ENCODE measurements at regions not wholly inside any gene's neighbourhood (a gene's known extent, or its start where the extent isn't known, plus 50 kb on each side); places are given as distances from the start of the nearest gene placed in this dataset.

DNA sequence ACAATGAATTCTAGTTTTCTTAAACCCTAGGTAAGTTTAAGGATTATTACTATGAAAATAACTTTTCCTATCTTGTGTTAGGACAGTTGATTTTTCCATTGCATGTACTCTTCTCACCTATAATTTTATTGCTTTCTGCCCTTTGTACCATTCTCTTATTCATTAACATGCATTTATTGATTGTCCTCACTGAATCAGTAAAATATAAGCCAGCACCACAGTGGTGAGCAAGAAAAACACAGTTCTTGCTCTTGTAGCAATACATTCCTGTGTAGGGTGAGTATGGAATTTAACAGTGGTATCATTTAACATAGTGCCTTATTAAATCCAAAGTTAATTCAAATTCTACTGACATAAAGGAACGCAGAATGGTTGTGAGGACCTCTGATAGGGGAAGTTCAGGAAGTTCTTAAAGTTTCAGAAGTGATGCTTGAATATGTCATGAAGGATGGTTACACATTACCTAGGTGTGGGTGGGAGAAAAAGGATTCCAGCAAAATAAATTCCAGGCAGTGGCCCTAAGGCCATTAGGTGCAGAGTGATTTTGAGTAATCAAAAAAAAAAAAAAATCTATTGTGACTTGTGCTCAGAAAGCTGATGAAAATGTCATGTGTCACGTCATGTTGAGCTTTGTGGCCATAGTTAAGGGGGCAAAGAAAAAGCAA lies 104.7 kb upstream of the DSEL start:
- Histone ChIP-seq H3K4me2 (ENCODE audit: low read length) (no peak overlapping the region), H3K9ac (no peak overlapping the region), H2AFZ (no peak overlapping the region), H3K79me2 (no peaks in the 10 kb centered on the region), H3K36me3 (ENCODE audit: control insufficient read depth, insufficient read depth, low read length) (no peaks in the 10 kb centered on the region), H3K9me3 (ENCODE audit: control insufficient read depth, low read length) (no peaks in the 10 kb centered on the region), H3K27ac (no peak overlapping the region), H3K4me3 (ENCODE audit: low read depth, low read length) (no peak overlapping the region), H3K4me1 (no peaks in the 10 kb centered on the region), H3K27me3 (ENCODE audit: control insufficient read depth, insufficient read depth, low read length) (no peaks in the 10 kb centered on the region)
- no peak for TF ChIP-seq CTCF (IDR thresholded peaks at IDR 0.05)

DNA sequence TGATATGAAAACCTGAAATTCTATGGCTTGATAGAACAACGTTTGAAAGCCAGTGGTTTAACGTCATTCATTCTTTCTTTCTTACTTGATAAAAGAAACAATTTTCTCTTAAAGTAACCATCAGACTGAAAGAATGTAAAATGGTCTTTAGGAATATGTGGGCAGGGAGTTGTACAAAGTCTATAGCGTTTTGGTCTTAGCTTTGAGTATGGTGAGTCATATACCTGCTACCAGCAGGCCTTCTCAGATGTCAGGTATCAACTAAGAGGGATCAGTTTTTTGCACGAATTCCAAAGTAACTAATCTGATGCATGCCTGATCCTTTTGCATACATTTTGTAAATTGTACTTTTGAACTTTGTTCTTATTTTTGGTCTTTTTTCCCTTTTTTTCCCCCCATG lies 101.5 kb upstream of the DSEL start:
- H2AFZ ChIP-seq, result no peak overlapping the region
- no peaks in the 10 kb centered on the region for H3K79me2 ChIP-seq
- no peak overlapping the region for H3K9ac ChIP-seq
- no peaks in the 10 kb centered on the region for H3K9me3 ChIP-seq (ENCODE audit: control insufficient read depth, low read length)
- no peaks in the 10 kb centered on the region for H3K4me1 ChIP-seq
- TF ChIP-seq CTCF (IDR thresholded peaks at IDR 0.05), result no peak
- no peak overlapping the region for H3K27ac ChIP-seq
- H3K4me2 ChIP-seq (ENCODE audit: low read length), result no peak overlapping the region
- no peaks in the 10 kb centered on the region for H3K27me3 ChIP-seq (ENCODE audit: control insufficient read depth, insufficient read depth, low read length)
- no peaks in the 10 kb centered on the region for H3K36me3 ChIP-seq (ENCODE audit: control insufficient read depth, insufficient read depth, low read length)
- H3K4me3 ChIP-seq (ENCODE audit: low read depth, low read length), result no peak overlapping the region

DNA sequence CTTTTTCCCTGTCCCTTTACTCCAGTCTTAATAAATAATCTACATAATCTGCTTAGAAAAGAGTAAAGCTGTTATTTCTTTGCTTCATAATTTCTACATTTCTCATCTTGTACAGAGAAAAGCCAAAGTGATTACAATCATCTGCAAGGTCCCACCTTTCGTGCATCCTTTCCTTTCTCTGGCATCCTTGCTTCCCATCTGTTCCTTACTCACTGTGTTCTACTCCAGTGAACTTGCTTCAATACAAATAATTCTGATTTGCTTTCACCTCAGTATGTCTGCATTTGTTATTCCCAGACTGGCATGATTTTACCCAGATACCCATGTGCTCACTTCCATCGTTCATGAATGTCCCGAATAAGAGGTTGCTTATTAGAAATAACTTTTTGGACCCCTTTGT lies 99.4 kb upstream of the DSEL start:
- H3K4me3 ChIP-seq (ENCODE audit: low read depth, low read length), result no peak overlapping the region
- no peaks in the 10 kb centered on the region for H3K9me3 ChIP-seq (ENCODE audit: control insufficient read depth, low read length)
- TF ChIP-seq CTCF (IDR thresholded peaks at IDR 0.05), result no peak
- H3K9ac ChIP-seq, result no peak overlapping the region
- H3K36me3 ChIP-seq (ENCODE audit: control insufficient read depth, insufficient read depth, low read length), result no peaks in the 10 kb centered on the region
- H3K4me2 ChIP-seq (ENCODE audit: low read length), result no peak overlapping the region
- H3K27ac ChIP-seq, result no peak overlapping the region
- H3K27me3 ChIP-seq (ENCODE audit: control insufficient read depth, insufficient read depth, low read length), result no peaks in the 10 kb centered on the region
- no peaks in the 10 kb centered on the region for H3K79me2 ChIP-seq
- no peak overlapping the region for H2AFZ ChIP-seq
- no peaks in the 10 kb centered on the region for H3K4me1 ChIP-seq

DNA sequence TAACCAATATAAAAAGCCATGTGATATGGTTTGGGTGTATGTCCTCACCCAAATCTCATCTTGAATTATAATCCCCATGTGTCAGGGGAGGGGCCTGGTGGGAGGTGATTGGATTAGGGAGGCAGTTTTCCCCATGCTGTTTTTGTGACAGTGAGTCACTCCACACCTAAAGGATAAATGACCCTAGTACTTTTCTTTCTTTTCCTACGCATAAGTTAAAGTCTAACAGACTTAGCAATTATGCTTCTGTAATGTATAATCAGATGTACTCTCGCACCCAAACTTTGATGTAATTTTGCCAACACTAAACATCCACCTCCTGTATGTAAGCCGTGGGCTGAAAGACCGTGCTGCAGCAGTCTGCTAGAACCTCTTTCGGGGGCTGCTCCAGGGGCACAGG lies 97.2 kb upstream of the DSEL start:
- Histone ChIP-seq H3K4me1 (no peaks in the 10 kb centered on the region), H3K27ac (no peak overlapping the region), H3K9me3 (ENCODE audit: control insufficient read depth, low read length) (no peaks in the 10 kb centered on the region), H3K9ac (no peak overlapping the region), H3K79me2 (no peaks in the 10 kb centered on the region), H3K36me3 (ENCODE audit: control insufficient read depth, insufficient read depth, low read length) (no peaks in the 10 kb centered on the region), H3K4me3 (ENCODE audit: low read depth, low read length) (no peak overlapping the region), H3K4me2 (ENCODE audit: low read length) (no peak overlapping the region), H3K27me3 (ENCODE audit: control insufficient read depth, insufficient read depth, low read length) (no peaks in the 10 kb centered on the region), H2AFZ (no peak overlapping the region)
- TF ChIP-seq CTCF (IDR thresholded peaks at IDR 0.05), result no peak

DNA sequence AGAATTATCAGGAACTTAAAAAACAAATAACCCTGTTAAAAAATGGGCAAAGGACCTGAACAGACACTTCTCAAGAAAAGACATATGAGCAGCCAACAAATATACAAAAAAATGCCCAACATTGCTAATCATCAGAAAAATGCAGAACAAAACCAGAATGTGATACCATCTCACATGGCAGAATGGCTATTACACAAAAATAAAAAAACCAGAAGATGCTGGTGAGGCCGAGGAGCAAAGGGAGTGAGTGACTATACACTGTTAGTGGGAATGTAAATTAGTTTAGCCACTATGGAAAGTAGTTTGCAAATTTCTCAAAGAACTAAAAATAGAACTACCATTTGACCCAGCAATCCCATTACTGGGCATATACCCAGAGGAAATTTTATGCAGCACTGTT lies 95.8 kb upstream of the DSEL start:
- no peak overlapping the region for H3K27ac ChIP-seq
- H3K4me1 ChIP-seq, result no peaks in the 10 kb centered on the region
- H3K27me3 ChIP-seq (ENCODE audit: control insufficient read depth, insufficient read depth, low read length), result no peaks in the 10 kb centered on the region
- no peak overlapping the region for H2AFZ ChIP-seq
- no peaks in the 10 kb centered on the region for H3K79me2 ChIP-seq
- H3K9ac ChIP-seq, result no peak overlapping the region
- no peaks in the 10 kb centered on the region for H3K36me3 ChIP-seq (ENCODE audit: control insufficient read depth, insufficient read depth, low read length)
- H3K4me2 ChIP-seq (ENCODE audit: low read length), result no peak overlapping the region
- no peaks in the 10 kb centered on the region for H3K9me3 ChIP-seq (ENCODE audit: control insufficient read depth, low read length)
- H3K4me3 ChIP-seq (ENCODE audit: low read depth, low read length), result no peak overlapping the region
- TF ChIP-seq CTCF (IDR thresholded peaks at IDR 0.05), result no peak

Data from parathyroid adenoma (tissue), 2 donors.